ENCODE measurements at regions not wholly inside any gene's neighbourhood (a gene's known extent, or its start where the extent isn't known, plus 50 kb on each side); places are given as distances from the start of the nearest gene placed in this dataset.

GRCh38 chr10:128326251-128326650, 200.0 kb upstream of the MKI67 start:
- Histone ChIP-seq H3K36me3 (ENCODE audit: insufficient read depth, low read length) (no peaks in the 10 kb centered on the region), H4K20me1 (ENCODE audit: insufficient read depth) (no peaks in the 10 kb centered on the region), H3K4me2 (ENCODE audit: low read length) (no peak overlapping the region), H3K27ac (ENCODE audit: low read length) (no peak overlapping the region), H3F3A (ENCODE audit: insufficient read depth, low read length, poor library complexity, severe bottlenecking) (no peaks in the 10 kb centered on the region), H3K27me3 (ENCODE audit: insufficient read depth, low read depth, low read length) (no peaks in the 10 kb centered on the region), H3K4me3 (ENCODE audit: low read length) (no peak overlapping the region), H3K9ac (ENCODE audit: low read length) (no peak overlapping the region), H3K9me2 (ENCODE audit: insufficient read depth, low read length) (no peaks in the 10 kb centered on the region), H3K9me3 (ENCODE audit: low read length) (no peaks in the 10 kb centered on the region), H2AFZ (ENCODE audit: low read depth, low read length) (no peak overlapping the region), H3K79me2 (replicated peaks; ENCODE audit: insufficient read depth, low read length) (no peaks in the 10 kb centered on the region)
- TF ChIP-seq CTCF (IDR thresholded peaks at IDR 0.05; ENCODE audit: poor library complexity, severe bottlenecking) (no peak), REST (IDR thresholded peaks at IDR 0.05; ENCODE audit: borderline replicate concordance) (no peak), TAF1 (IDR thresholded peaks at IDR 0.05; ENCODE audit: low read depth) (no peak), EP300 (conservative IDR thresholded peaks at IDR 0.05; ENCODE audit: poor library complexity, severe bottlenecking) (no peak)

DNA sequence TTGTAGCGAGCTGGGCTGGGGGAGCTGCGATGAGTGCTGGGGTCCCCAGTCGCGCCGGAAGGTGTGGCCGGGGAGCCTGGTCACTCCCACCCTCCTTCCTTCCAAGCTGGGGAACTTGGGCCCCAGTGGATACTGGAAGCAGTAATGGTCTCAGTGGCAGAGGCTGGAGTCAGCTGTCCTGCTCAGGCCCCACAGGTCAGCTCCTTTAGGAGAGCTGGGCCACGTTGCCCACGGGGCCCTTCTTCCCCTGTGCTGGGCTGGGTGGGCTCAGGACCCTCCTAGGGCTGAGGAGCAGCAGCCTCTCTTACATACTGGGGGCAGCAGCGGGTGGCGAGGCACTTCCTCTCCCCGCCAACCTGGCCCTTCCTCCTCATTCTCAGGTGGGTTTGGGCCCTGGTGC, 200.6 kb upstream of the MKI67 start:
- Histone ChIP-seq H3K9me2 (ENCODE audit: insufficient read depth, low read length) (no peaks in the 10 kb centered on the region), H3K36me3 (ENCODE audit: insufficient read depth, low read length) (no peaks in the 10 kb centered on the region), H3K9me3 (ENCODE audit: low read length) (no peaks in the 10 kb centered on the region), H4K20me1 (ENCODE audit: insufficient read depth) (no peaks in the 10 kb centered on the region), H2AFZ (ENCODE audit: low read depth, low read length) (no peak overlapping the region), H3K4me3 (ENCODE audit: low read length) (no peak overlapping the region), H3K9ac (ENCODE audit: low read length) (no peak overlapping the region), H3K27ac (ENCODE audit: low read length) (no peak overlapping the region), H3F3A (ENCODE audit: insufficient read depth, low read length, poor library complexity, severe bottlenecking) (no peaks in the 10 kb centered on the region), H3K27me3 (ENCODE audit: insufficient read depth, low read depth, low read length) (no peaks in the 10 kb centered on the region), H3K79me2 (replicated peaks; ENCODE audit: insufficient read depth, low read length) (no peaks in the 10 kb centered on the region), H3K4me2 (ENCODE audit: low read length) (no peak overlapping the region)
- TF ChIP-seq REST (IDR thresholded peaks at IDR 0.05; ENCODE audit: borderline replicate concordance), result no peak
- TF ChIP-seq EP300 (conservative IDR thresholded peaks at IDR 0.05; ENCODE audit: poor library complexity, severe bottlenecking), result no peak
- TF ChIP-seq SMC3 (conservative IDR thresholded peaks at IDR 0.05; ENCODE audit: poor library complexity), result no peak
- no peak for TF ChIP-seq EZH2 (IDR thresholded peaks at IDR 0.05; ENCODE audit: borderline replicate concordance, insufficient read depth, low read length, poor library complexity, severe bottlenecking)
- no peak for TF ChIP-seq RAD21 (conservative IDR thresholded peaks at IDR 0.05)
- TF ChIP-seq TAF1 (IDR thresholded peaks at IDR 0.05; ENCODE audit: low read depth), result no peak
- TF ChIP-seq POLR2AphosphoS5 (IDR thresholded peaks at IDR 0.05), result no peak
- no peak for TF ChIP-seq MXI1 (conservative IDR thresholded peaks at IDR 0.05; ENCODE audit: poor library complexity, severe bottlenecking)
- no peak for TF ChIP-seq CTCF (IDR thresholded peaks at IDR 0.05; ENCODE audit: poor library complexity, severe bottlenecking)
